Iris pigment epithelial cell (primary cell): ENCODE measurements at regions not wholly inside any gene's neighbourhood (a gene's known extent, or its start where the extent isn't known, plus 50 kb on each side); places are given as distances from the start of the nearest gene placed in this dataset.

Experiments used
- DNase-seq: peaks from one replicate; pipeline ENCODE4 v3.0.0-alpha.2; 2011; ENCODE audit warnings: low read depth

DNA sequence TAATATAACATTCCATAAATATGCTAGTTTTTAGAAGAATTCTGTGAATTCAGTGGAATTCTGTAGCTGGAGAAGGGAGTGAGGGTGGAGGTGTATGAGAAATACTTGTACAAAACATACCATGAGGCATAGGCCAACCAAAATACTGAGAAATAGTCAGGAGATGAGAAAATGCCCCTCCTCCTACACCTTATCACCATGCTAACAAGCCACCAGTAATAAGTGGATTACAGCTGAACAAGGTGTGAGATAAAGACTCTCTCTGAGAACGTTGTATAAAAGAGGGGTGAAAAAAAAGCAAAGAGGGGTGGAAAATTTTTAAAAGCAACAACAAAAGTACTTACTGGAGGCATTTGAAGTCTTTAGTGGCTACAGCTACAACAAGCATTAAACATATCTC lies 90.4 kb upstream of the IGFBP3 start:
- DNase-seq = no peak

- no peak for DNase-seq
These were observed 90.0 kb upstream of the IGFBP3 start for GRCh38 chr7:46011059-46011458.

DNA sequence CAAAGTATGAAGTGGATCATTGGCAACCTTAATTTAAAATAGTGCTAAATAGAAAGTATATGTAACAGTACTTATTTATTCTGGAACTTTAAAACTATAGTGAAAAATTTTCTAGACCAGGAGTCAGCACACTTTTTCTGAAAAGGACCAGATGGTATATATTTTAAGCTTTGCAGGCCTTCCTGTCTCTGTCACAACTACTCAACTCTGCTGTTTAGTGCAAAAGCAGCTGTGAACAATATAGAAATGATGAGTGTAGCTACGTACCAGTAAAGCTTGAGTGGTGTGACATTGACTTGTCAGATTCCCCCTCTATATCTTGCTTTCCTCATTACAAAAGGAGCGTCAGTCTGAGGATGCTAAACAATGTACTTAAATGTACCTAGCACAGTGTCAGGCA lies 88.1 kb upstream of the IGFBP3 start:
- no peak for DNase-seq

- no peak for DNase-seq
These were observed 87.0 kb upstream of the IGFBP3 start for GRCh38 chr7:46007990-46008643.

DNA sequence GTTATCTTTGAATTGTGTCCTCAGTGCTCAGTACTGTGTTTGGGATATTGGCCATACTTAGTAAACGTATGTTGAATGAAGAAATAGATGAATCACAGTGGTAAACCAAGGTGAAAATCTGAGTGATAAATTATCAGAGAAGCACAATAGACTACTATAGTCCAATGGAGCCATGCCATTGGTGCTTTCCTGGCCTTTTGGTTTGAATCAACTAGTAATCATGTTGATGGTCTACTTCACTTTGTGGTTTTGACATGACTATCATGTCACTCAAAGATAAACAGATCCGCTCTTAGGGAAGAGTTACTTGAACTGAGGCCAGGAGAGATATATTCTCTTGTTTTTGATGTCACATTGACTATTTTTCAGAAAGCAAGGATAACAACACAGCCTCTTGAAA lies 86.1 kb upstream of the IGFBP3 start:
- DNase-seq = peak; percentile 22

DNA sequence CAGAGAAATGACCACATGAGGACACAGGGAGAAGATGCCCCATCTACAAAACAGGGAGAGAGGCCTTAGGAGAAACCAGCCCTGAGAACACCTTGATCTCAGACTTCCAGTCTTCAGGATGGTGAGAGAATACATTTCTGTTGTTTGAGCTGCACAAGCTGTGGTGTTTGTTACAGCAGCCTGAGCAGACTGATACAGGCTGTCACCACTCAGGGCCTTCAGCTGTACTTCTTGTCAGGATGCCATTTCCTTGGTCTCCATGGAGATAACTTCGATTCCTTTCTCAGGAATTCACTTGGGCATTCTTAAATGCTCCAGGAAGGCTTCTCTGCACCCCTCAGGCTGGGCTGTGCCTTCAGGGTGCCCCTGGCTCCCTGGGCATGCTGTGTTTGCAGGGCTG lies 85.7 kb upstream of the IGFBP3 start:
- no peak for DNase-seq

- DNase-seq = no peak
These were observed 85.1 kb upstream of the IGFBP3 start for GRCh38 chr7:46006212-46006611.

- DNase-seq = no peak
These were observed 83.9 kb upstream of the IGFBP3 start for GRCh38 chr7:46004965-46005364.

GRCh38 chr7:46003896-46004875 lies 83.1 kb upstream of the IGFBP3 start:
- DNase-seq = peak; percentile 79

DNA sequence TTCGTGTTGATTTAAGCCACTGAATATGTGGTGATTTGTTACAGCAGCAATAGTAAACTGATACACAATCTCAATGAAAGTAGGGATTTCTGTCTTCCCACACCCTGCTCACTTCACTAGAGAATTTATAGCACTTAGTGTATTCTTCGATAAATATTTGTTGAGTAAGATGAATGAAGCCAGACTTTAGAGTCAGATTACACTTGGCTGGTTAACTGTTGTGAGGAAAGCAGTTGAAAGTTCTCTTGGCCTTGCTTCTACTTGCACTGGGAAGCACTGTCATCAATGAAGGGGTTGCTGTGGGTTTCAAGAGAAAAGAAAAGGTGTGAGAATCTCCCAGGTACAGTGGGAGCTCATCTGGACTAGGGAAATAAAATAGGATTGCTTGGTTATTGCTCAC lies 82.1 kb upstream of the IGFBP3 start:
- DNase-seq = no peak

DNA sequence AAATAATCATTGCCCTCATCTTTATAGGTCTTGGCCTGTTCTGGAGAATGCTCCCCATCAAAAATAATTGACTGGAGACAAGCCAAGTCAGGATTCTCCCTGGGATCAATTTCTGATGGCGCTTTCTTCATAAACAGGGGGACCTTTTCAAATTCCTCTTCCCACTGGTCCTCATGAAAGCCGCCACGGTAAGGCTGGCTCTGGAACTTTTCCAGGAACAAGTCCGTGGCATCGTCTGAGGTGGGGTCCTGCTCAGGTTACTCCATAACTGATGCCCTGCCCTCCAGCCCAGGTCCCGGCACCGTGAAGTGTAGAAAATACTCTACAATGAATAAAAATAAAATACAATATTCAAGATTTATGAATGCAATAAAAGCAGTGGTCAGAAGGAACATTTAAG lies 79.4 kb upstream of the IGFBP3 start:
- DNase-seq = no peak

DNA sequence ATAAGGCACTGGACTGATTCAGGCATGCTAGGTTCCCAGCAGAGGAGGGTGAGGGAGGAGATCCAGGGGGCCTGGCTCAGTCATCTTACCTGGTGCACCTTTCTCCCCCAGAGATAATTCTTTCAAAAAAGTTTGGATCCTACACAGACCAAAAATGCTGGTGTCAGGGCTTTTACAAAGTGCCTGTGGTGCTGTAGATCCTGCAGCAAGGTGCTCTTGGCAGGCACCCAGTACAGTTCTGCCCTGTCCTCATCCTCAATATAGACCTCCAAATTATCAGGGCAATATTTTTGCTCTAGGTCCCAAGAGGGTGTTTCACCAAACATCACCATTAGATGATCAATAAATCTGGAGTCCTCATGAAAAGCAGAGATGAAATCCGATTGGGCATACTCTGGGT lies 78.5 kb upstream of the IGFBP3 start:
- no peak for DNase-seq

GRCh38 chr7:45998506-45998905 lies 77.4 kb upstream of the IGFBP3 start:
- DNase-seq = no peak

DNA sequence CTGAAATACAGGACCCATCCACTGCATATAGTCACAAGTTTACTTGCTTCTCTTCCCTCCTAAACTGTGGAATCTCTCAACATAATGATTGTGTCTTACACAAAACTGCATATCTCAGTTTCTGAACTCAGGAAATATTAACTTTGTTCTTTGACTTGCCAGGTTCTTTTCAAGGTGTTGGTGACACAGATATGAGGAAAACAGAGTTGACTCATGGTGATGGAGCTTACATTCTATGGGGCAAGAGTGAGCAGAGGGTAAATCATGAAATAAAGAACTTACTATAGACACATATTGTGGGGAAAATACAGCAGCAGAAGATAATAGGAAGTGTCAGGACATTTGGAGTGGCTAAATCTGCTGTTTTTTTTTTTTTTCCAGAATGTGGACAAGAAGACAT lies 72.5 kb upstream of the IGFBP3 start:
- no peak for DNase-seq

- DNase-seq = no peak
These were observed 71.8 kb upstream of the IGFBP3 start for GRCh38 chr7:45992826-45993225.

DNA sequence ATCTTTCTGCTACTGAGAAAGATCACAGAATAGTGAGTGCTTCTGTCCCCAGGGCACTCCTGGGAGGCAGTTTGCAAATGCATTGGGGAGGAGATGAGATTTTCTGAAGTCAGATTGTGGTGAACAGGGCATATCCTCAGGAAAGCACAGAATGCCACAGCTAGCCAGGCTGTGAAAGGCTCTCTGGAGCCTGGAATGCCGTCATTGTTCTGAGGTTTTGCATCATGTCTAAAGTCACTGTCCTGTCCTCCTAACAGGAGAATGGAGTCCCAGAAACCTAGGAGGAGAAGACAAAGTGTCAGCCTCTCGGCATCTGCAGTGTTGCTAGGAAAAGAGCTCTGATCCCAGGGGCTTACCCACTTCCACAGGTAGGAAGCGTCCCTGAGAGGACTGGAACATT lies 69.2 kb upstream of the IGFBP3 start:
- no peak for DNase-seq

DNA sequence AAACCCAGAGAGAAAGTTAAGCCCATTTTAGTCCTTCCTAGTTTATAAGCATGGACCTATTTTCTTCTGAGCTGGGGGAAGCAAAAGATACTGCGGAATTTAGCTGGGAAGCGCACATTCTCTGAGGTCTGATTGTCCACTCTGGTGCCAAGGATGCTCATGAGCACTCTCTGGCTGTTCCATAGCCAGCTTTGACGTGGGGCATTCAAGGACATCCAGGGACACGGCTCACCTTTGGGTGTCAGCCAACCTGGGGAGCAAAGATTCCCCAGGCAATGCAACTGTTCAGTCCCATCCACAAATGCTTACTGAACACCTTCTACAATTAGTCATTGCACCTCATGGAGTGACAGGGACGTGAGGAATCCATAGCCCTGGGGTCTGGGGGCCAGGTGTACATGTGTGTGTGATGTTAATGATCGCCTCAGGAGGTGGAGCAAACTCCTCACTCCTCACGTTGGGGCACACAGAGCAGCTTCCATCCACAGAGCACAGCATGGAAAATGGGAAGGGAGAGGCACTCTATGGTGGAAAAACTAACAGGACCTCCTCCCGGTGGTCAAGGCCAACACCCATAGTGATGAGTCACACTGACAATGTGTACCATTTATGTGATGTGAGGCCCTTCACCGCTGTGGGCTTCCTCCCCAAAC lies 67.5 kb upstream of the IGFBP3 start:
- no peak for DNase-seq

GRCh38 chr7:45987521-45988290 lies 66.6 kb upstream of the IGFBP3 start:
- no peak for DNase-seq

DNA sequence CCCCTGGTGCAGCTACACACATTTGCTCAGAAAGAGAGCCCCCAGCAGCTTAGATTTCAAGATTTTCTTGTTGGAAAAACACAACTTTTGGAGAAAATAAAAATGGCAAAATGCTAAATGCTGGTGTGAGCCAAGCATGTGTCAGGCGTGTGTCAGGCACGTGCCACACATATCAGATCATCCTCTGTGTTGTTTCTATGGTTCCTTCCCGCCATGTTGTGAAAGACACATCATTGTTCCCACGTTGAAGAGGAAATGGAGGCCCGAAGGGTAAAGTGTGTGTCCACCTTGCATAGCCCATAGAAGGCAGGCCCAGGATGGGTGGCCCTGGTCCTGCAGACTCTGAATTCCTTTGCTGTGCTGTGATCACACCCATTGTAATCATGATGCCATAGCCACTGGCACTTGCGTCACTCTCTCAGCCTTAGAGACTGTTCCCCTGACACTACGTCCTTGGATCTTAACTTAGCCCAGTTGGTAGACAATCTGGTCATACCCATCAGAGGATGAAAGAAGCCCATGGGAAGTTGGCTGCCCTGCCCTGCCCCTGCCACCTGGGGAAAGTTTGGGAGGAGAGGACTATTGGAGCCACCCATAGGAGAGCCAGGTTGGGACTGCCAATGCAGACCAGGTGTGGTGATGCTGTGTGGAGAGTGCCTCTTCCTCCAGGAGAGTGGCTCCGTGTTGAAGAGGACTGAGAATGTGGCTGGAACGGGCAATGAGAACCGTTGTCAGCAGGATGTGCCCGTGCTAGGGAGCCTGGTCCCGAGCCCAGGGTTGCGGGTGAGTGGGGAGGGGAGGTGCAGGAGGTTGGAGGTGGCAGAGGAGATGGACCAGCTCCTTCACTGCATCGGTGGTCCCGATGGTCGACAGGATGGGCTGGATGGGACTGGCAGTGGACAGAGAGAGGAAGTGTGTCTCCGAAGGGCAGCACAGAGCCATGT lies 65.6 kb upstream of the IGFBP3 start:
- DNase-seq = no peak

DNA sequence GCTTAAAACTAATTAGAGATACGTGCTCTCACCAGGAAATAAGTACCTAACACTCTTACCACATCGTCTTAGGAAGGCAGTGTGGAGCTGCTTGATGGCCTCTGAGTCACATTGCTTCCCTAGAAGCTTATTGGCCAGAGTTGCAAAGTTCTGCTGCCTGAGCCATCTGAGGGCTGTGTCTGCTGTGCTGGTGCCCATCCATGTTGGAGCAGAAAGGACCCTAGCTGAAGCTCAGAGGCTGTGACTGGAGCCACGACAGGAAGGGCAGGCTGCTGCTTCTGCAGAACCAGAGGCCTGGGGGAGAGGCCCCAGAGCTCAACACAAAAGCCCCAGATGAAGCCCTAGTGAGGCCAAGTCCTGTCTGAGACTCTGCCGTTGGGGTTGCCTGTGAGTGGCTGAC lies 64.8 kb upstream of the IGFBP3 start:
- peak; percentile 85 for DNase-seq
